HepG2 (cell line): ENCODE measurements at regions not wholly inside any gene's neighbourhood (a gene's known extent, or its start where the extent isn't known, plus 50 kb on each side); places are given as distances from the start of the nearest gene placed in this dataset.

Experiments used
- ATAC-seq: fragments of 200-7000 bp; cut with Tn5 transposase; 3 replicates; pipeline ENCODE4 v1.9.1; 2020; ENCODE audit warnings: mild to moderate bottlenecking, moderate library complexity
- BruUV-seq: library from RNA; stranded (reverse); fragments of 400-500 nt; replicated peaks from 2 replicates; lab custom pipeline; 2021; lab: Mats Ljungman, UMichigan
- CTCF ChIA-PET: fragments of 300-600 bp; formaldehyde crosslinking; extraction: SDS; loops from one replicate; lab custom pipeline; 2021; ENCODE audit warnings: low total read pairs, inconsistent platforms, low intra/inter-chr PET ratio; lab: Yijun Ruan, JAX
- POLR2A ChIA-PET: fragments of 350-600 bp; sonication (Branson Sonifier 250); formaldehyde crosslinking; loops from one replicate; lab custom pipeline; 2020; ENCODE audit warnings: antibody characterized with exemption, inconsistent platforms; lab: Yijun Ruan, JAX
- DNase-seq: peaks from one replicate; pipeline ENCODE4 v3.0.0-alpha.2; 2015; ENCODE audit warnings: low spot score
- FAIRE-seq: peaks from 3 replicates; lab custom pipeline; 2011; peaks lifted over from hg19 to GRCh38; lab: Jason Lieb, UNC
- H2AFZ ChIP-seq: one replicate; pipeline ENCODE4 v1.6.1; 2011; ENCODE audit warnings: low read length, inconsistent platforms
- H3K27ac ChIP-seq: fragments of 300-600 bp; 3 replicates; pipeline ENCODE4 v1.8.0; 2011; ENCODE audit warnings: mixed run types, mild to moderate bottlenecking, mixed read lengths, low read length, inconsistent platforms; ENCODE audit not compliant: insufficient read depth; ENCODE audit errors: extremely low read length
- H3K27me3 ChIP-seq, 2 experiments: fragments of 200-600 bp in 1 of 2; 2 replicates in 1 of 2; 3 replicates in 1 of 2; pipeline versions ENCODE4 v1.6.0 to v1.8.0; 2011; ENCODE audit warnings: low read length in 2 of 2, mild to moderate bottlenecking in 2 of 2, moderate library complexity in 2 of 2, inconsistent platforms in 1 of 2; ENCODE audit not compliant: insufficient read depth in 2 of 2, control insufficient read depth in 1 of 2
- H3K36me3 ChIP-seq, 2 experiments: fragments of 200-600 bp in 1 of 2; replicated peaks in 1 of 2; 2 replicates in 1 of 2; 3 replicates in 1 of 2; pipeline versions ENCODE4 v1.5.1 to v1.8.0; 2011; ENCODE audit warnings: low read length in 2 of 2, inconsistent platforms in 1 of 2; ENCODE audit not compliant: insufficient read depth in 2 of 2, control insufficient read depth in 1 of 2
- H3K4me1 ChIP-seq: 2 replicates; pipeline ENCODE4 v1.5.1; 2012; ENCODE audit warnings: low read length, inconsistent platforms; ENCODE audit not compliant: insufficient read depth
- H3K4me2 ChIP-seq: 2 replicates; pipeline ENCODE4 v1.6.0; 2011; ENCODE audit warnings: low read depth, low read length, inconsistent platforms
- H3K4me3 ChIP-seq, 3 experiments: fragments of 200-600 bp in 1 of 3; sonication (generic), shearing (Covaris generic) in 1 of 3; replicated peaks in 1 of 3; 2 replicates each; pipeline ENCODE4 v1.5.1; 2011 to 2016; ENCODE audit warnings: low read length in 3 of 3, inconsistent platforms in 2 of 3, low read depth in 2 of 3, mild to moderate bottlenecking in 2 of 3, control low read depth in 1 of 3, mixed read lengths in 1 of 3; ENCODE audit not compliant: insufficient read depth in 1 of 3
- H3K79me2 ChIP-seq: one replicate; pipeline ENCODE4 v1.6.1; 2011; ENCODE audit warnings: low read length, inconsistent platforms; ENCODE audit not compliant: insufficient read depth
- H3K9ac ChIP-seq: 2 replicates; pipeline ENCODE4 v1.6.0; 2011; ENCODE audit warnings: mild to moderate bottlenecking, low read depth, low read length, inconsistent platforms; ENCODE audit not compliant: insufficient read depth
- H3K9me3 ChIP-seq: 2 replicates; pipeline ENCODE4 v1.5.1; 2012; ENCODE audit warnings: mild to moderate bottlenecking, low read length
- H4K20me1 ChIP-seq: 2 replicates; pipeline ENCODE4 v1.6.0; 2011; ENCODE audit warnings: inconsistent platforms, mild to moderate bottlenecking, low read length, moderate library complexity; ENCODE audit not compliant: insufficient read depth
- ATF1 ChIP-seq: IDR thresholded peaks from 2 replicates; pipeline ENCODE4 v1.6.1; 2016; ENCODE audit warnings: mild to moderate bottlenecking, control low read depth
- CEBPB ChIP-seq: IDR thresholded peaks from 2 replicates; pipeline ENCODE4 v1.6.1; 2011; ENCODE audit warnings: low read depth, low read length, improper control_type of control experiment, borderline replicate concordance
- GATAD2A ChIP-seq: IDR thresholded peaks from 2 replicates; pipeline ENCODE4 v1.6.1; 2016
- HIC2 ChIP-seq: sonication (generic); formaldehyde crosslinking; IDR thresholded peaks from 2 replicates; pipeline ENCODE4 v1.9.0; 2022; ENCODE audit warnings: low read depth, missing genetic modification reagents
- HNF4G ChIP-seq, 2 experiments: sonication (generic) in 1 of 2; formaldehyde crosslinking in 1 of 2; IDR thresholded peaks; 2 replicates each; pipeline versions ENCODE4 v1.4.0 to v1.6.1; 2011 to 2020; ENCODE audit warnings: borderline replicate concordance in 2 of 2, low read depth in 2 of 2, mild to moderate bottlenecking in 2 of 2, low read length in 1 of 2, missing genetic modification reagents in 1 of 2, moderate library complexity in 1 of 2
- MIER3 ChIP-seq: IDR thresholded peaks from 2 replicates; pipeline ENCODE4 v1.6.1; 2016; ENCODE audit warnings: missing compliant biosample characterization, borderline replicate concordance
- MIXL1 ChIP-seq: IDR thresholded peaks from 2 replicates; pipeline ENCODE4 v1.6.1; 2016
- MTA1 ChIP-seq: sonication (generic); formaldehyde crosslinking; IDR thresholded peaks from 2 replicates; pipeline ENCODE4 v1.4.0; 2020; ENCODE audit warnings: missing genetic modification reagents, mild to moderate bottlenecking, borderline replicate concordance
- PCBP1 ChIP-seq: fragments of 200-400 bp; formaldehyde crosslinking; IDR thresholded peaks from 2 replicates; pipeline ENCODE4 v1.6.1; 2017; ENCODE audit warnings: mild to moderate bottlenecking, low read depth, low read length, borderline replicate concordance
- PITX1 ChIP-seq: sonication (generic); formaldehyde crosslinking; IDR thresholded peaks from 2 replicates; pipeline ENCODE4 v1.5.1; 2020; ENCODE audit warnings: mild to moderate bottlenecking, missing genetic modification reagents
- SALL1 ChIP-seq: sonication (generic); formaldehyde crosslinking; IDR thresholded peaks from 2 replicates; pipeline ENCODE4 v1.8.0; 2022; ENCODE audit warnings: mild to moderate bottlenecking, missing genetic modification reagents
- THRA ChIP-seq: sonication (generic); formaldehyde crosslinking; IDR thresholded peaks from 2 replicates; pipeline ENCODE4 v1.4.0; 2020; ENCODE audit warnings: missing genetic modification reagents, borderline replicate concordance
- XRCC5 ChIP-seq: fragments of 200-400 bp; formaldehyde crosslinking; optimal IDR thresholded peaks from 2 replicates; pipeline ENCODE3; 2017; ENCODE audit warnings: mild to moderate bottlenecking, low read length
- ZBTB42 ChIP-seq: sonication (generic); formaldehyde crosslinking; IDR thresholded peaks from 2 replicates; pipeline ENCODE4 v1.5.0; 2020; ENCODE audit warnings: mild to moderate bottlenecking, missing genetic modification reagents
- ZNF205 ChIP-seq: IDR thresholded peaks from 2 replicates; pipeline ENCODE4 v1.6.1; 2018; ENCODE audit warnings: missing biosample characterization, missing genetic modification reagents
- ZNF282 ChIP-seq: fragments of 450-650 bp; IDR thresholded peaks from 2 replicates; pipeline ENCODE4 v1.6.1; 2018; ENCODE audit not compliant: partially characterized antibody
- ZNF605 ChIP-seq: sonication (generic); formaldehyde crosslinking; IDR thresholded peaks from 2 replicates; pipeline ENCODE4 v1.8.0; 2022; ENCODE audit warnings: mild to moderate bottlenecking, missing genetic modification reagents
- ZNF678 ChIP-seq: sonication (generic); formaldehyde crosslinking; IDR thresholded peaks from 2 replicates; pipeline ENCODE4 v1.4.0; 2020; ENCODE audit warnings: mild to moderate bottlenecking, missing genetic modification reagents
- ZNF703 ChIP-seq: sonication (generic); formaldehyde crosslinking; IDR thresholded peaks from 2 replicates; pipeline ENCODE4 v1.5.1; 2020; ENCODE audit warnings: missing genetic modification reagents, mild to moderate bottlenecking, moderate library complexity, borderline replicate concordance
- WGBS: methylation state at CpG from one replicate; pipeline ENCODE4 v1.1.6; 2017; ENCODE audit warnings: low lambda C conversion rate; 5-methylcytosine and 5-hydroxymethylcytosine counted together
- in situ Hi-C: cut with HindIII; loops from 2 replicates; pipeline ENCODE4 v1.10.0; 2017; ENCODE audit warnings: low pct_unique_long_range_greater_than_20kb; ENCODE audit not compliant: extremely low pct_ligation_motif_present
- intact Hi-C: fragments of 100-400 bp; cut with micrococcal nuclease; formaldehyde crosslinking; loops from one replicate; pipeline ENCODE4 v1.10.0; 2022; ENCODE audit not compliant: unreplicated experiment
- TF ChIP-seq, protein P1 (sequence below): sonication (generic); formaldehyde crosslinking; IDR thresholded peaks from 2 replicates; pipeline ENCODE4; 2020; ENCODE audit warnings: missing genetic modification reagents, mild to moderate bottlenecking, borderline replicate concordance

- Histone ChIP-seq H2AFZ (peak overlapping the region; percentile 64), H3K4me2 (peak overlapping the region; percentile 69), H3K27me3 (peaks cover 0 to 5% of the 10 kb centered on the region in 2 experiments; a peak in 1 of 5 replicates), H3K79me2 (no peaks in the 10 kb centered on the region), H3K4me3 (peak overlapping the region in 2 of 3 experiments; percentile 33 to 36; a peak in 5 of 6 replicates), H3K27ac (no peak overlapping the region), H3K36me3 (no peaks in the 10 kb centered on the region), H3K9ac (no peak overlapping the region), H3K4me1 (peaks cover 17% of the 10 kb centered on the region), H3K9me3 (no peaks in the 10 kb centered on the region), H4K20me1 (no peaks in the 10 kb centered on the region)
- ATAC-seq = peak; percentile 97
- 1% methylated on average over 9 of the region's 12 CpGs for WGBS
- in situ Hi-C loops = no loop called here
- intact Hi-C loops = no loop called here
- peak; percentile 50 for DNase-seq
- ChIA-PET CTCF (no interaction called here), POLR2A (no interaction called here)
- peak; percentile 77 for FAIRE-seq
- BruUV-seq = no TSS peak
- TF ChIP-seq GATAD2A (CRISPR knock-in tag) (0 out of 2 replicates have a peak, but pooled peaks have one; percentile 19), MTA1 (CRISPR knock-in tag) (no peak), XRCC5 (peak; percentile 31), HNF4G (IDR thresholded peaks at IDR 0.05; ENCODE audit: borderline replicate concordance, low read depth, low read length) (peak; percentile 29; the same call in 1 of the 2 replicates), HNF4G (CRISPR knock-in tag; IDR thresholded peaks at IDR 0.05; ENCODE audit: borderline replicate concordance, low read depth) (no peak), ZNF703 (CRISPR knock-in tag) (no peak), THRA (no peak), ZBTB42 (no peak), ATF1 (CRISPR knock-in tag) (no peak), PITX1 (peak; percentile 63; the same call in 1 of the 2 replicates), MIER3 (CRISPR knock-in tag) (no peak), HIC2 (CRISPR knock-in tag) (no peak), ZNF605 (CRISPR knock-in tag) (0 out of 2 replicates have a peak, but pooled peaks have one; percentile 48), SALL1 (CRISPR knock-in tag) (0 out of 2 replicates have a peak, but pooled peaks have one; percentile 33), MIXL1 (CRISPR knock-in tag) (peak; percentile 60; the same call in 1 of the 2 replicates), PCBP1 (no peak), CEBPB (peak; percentile 4; the same call in 1 of the 2 replicates), ZNF205 (no peak), ZNF678 (CRISPR knock-in tag) (no peak), ZNF282 (no peak)
- TF ChIP-seq, protein P1, sequence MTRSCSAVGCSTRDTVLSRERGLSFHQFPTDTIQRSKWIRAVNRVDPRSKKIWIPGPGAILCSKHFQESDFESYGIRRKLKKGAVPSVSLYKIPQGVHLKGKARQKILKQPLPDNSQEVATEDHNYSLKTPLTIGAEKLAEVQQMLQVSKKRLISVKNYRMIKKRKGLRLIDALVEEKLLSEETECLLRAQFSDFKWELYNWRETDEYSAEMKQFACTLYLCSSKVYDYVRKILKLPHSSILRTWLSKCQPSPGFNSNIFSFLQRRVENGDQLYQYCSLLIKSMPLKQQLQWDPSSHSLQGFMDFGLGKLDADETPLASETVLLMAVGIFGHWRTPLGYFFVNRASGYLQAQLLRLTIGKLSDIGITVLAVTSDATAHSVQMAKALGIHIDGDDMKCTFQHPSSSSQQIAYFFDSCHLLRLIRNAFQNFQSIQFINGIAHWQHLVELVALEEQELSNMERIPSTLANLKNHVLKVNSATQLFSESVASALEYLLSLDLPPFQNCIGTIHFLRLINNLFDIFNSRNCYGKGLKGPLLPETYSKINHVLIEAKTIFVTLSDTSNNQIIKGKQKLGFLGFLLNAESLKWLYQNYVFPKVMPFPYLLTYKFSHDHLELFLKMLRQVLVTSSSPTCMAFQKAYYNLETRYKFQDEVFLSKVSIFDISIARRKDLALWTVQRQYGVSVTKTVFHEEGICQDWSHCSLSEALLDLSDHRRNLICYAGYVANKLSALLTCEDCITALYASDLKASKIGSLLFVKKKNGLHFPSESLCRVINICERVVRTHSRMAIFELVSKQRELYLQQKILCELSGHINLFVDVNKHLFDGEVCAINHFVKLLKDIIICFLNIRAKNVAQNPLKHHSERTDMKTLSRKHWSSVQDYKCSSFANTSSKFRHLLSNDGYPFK (CRISPR knock-in tag) = peak; percentile 26; the same call in 1 of the 2 replicates
These were observed 162.9 kb downstream of the COPRS start for GRCh38 chr17:31696184-31696602.
